GM18519 (cell line): ENCODE measurements at regions not wholly inside any gene's neighbourhood (a gene's known extent, or its start where the extent isn't known, plus 50 kb on each side); places are given as distances from the start of the nearest gene placed in this dataset.

ENCODE experiments used
- ATAC-seq: cut with Tn5 transposase; IDR thresholded peaks from one replicate; pipeline ENCODE4 v1.9.1; 2021; ENCODE audit warnings: mild to moderate bottlenecking, moderate library complexity; ENCODE audit not compliant: unreplicated experiment, low FRiP score

DNA sequence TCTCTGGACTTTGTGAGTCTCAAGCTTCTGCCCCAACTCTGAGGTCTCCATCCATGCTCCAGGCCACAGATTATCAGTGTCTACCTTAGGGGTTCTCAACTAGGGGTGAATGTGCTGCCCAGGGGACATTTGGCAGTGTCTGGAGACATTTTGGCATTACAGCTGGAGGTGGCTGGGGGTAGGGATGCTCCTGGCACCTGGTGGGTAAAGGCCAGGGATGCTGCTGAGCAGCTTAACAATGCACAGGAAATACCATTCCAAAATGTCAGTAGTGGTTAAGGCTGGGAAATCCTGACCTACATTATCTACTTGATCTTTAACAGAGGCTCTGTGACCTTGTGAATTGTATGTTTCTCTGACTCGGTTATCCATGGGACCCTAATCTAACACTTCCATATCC is 67.3 kb upstream of the PALS2 start:
- ATAC-seq: no peak

GRCh38 chr7:24508316-24508715 is 64.9 kb upstream of the PALS2 start:
- ATAC-seq: no peak

GRCh38 chr7:24510759-24511158 is 62.5 kb upstream of the PALS2 start:
- no peak for ATAC-seq

- ATAC-seq: no peak
Measured at GRCh38 chr7:24517166-24517565, 56.1 kb upstream of the PALS2 start.

GRCh38 chr7:24521917-24522623 is 51.2 kb upstream of the PALS2 start:
- no peak for ATAC-seq
